ENCODE measurements at regions not wholly inside any gene's neighbourhood (a gene's known extent, or its start where the extent isn't known, plus 50 kb on each side); places are given as distances from the start of the nearest gene placed in this dataset.

- TF ChIP-seq CTCF (IDR thresholded peaks at IDR 0.05), result no peak
- no peak for TF ChIP-seq POLR2A (IDR thresholded peaks at IDR 0.05)
Observed at GRCh38 chr11:134476435-134477021, 64.5 kb upstream of the B3GAT1 start.

Data from thyroid gland (tissue), 4 donors.